Progenitor cell of endocrine pancreas (in vitro differentiated cells): ENCODE measurements at regions not wholly inside any gene's neighbourhood (a gene's known extent, or its start where the extent isn't known, plus 50 kb on each side); places are given as distances from the start of the nearest gene placed in this dataset.

Source experiments
- DNase-seq: peaks from one replicate; pipeline ENCODE4 v3.0.0; 2021; ENCODE audit warnings: low spot score; ENCODE audit not compliant: unreplicated experiment
- H3K27ac Mint-ChIP-seq: 2 replicates; pipeline ENCODE4 v1.8.0; 2021; ENCODE audit warnings: mild to moderate bottlenecking, moderate library complexity, mixed read lengths
- H3K27me3 Mint-ChIP-seq: 2 replicates; pipeline ENCODE4 v1.8.0; 2021; ENCODE audit warnings: mixed read lengths
- H3K36me3 Mint-ChIP-seq: 2 replicates; pipeline ENCODE4 v1.8.0; 2022; ENCODE audit warnings: mixed read lengths; ENCODE audit not compliant: insufficient read depth
- H3K4me1 Mint-ChIP-seq: 2 replicates; pipeline ENCODE4 v1.8.0; 2021; ENCODE audit warnings: low read depth, mixed read lengths
- H3K4me3 Mint-ChIP-seq: 2 replicates; pipeline ENCODE4 v1.8.0; 2021; ENCODE audit warnings: low read depth, mild to moderate bottlenecking, moderate library complexity, mixed read lengths
- H3K9me3 Mint-ChIP-seq: 2 replicates; pipeline ENCODE4 v1.8.0; 2021; ENCODE audit warnings: low read depth, mixed read lengths
- TF ChIP-seq, protein P1 (sequence below): fragments of 200-600 bp; sonication (generic); IDR thresholded peaks from one replicate; pipeline ENCODE4 v1.5.0; 2021; ENCODE audit warnings: antibody characterized with exemption, mild to moderate bottlenecking; ENCODE audit not compliant: unreplicated experiment

DNA sequence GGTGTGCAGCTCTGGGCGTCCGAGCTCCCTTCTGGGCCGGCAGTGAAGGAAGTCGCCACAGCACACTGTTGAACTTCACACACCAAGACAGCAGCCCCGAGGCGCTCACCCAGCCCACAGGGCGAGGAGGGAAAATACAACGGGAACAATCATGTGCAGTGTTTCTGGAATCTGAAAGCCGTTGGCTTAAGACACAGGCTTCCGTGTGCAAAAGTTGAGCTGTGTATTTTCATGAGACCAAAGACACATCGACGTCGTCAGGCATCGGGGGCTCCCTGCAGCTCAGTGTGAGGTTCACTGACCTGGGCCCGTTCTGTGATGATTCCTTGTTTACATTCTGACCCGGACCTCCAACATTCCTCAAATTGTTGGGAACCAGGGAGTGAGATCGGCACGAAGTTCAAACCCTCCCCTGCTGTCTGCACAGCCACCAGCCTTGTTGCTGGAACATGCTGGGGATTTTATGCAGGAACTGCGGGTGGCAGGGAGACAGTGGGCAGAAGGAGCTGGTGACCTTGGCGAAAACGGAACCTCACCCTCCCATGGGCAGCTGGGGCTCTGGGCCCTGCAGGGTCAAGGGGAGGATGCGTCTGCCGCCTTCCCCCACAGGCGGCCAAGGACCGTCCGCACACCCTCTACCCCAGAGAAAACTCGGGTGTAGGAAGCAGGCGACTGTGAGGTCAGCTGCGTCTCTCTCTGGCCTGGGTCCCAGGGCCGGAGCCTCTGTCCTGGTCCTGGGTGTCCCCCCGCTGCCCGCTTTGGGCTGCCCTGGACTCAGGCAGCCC, 72.2 kb downstream of the METRNL start:
- TF ChIP-seq, protein P1, sequence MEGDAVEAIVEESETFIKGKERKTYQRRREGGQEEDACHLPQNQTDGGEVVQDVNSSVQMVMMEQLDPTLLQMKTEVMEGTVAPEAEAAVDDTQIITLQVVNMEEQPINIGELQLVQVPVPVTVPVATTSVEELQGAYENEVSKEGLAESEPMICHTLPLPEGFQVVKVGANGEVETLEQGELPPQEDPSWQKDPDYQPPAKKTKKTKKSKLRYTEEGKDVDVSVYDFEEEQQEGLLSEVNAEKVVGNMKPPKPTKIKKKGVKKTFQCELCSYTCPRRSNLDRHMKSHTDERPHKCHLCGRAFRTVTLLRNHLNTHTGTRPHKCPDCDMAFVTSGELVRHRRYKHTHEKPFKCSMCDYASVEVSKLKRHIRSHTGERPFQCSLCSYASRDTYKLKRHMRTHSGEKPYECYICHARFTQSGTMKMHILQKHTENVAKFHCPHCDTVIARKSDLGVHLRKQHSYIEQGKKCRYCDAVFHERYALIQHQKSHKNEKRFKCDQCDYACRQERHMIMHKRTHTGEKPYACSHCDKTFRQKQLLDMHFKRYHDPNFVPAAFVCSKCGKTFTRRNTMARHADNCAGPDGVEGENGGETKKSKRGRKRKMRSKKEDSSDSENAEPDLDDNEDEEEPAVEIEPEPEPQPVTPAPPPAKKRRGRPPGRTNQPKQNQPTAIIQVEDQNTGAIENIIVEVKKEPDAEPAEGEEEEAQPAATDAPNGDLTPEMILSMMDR: no peak
- no peaks in the 10 kb centered on the region for H3K9me3 Mint-ChIP-seq
- H3K36me3 Mint-ChIP-seq: no peaks in the 10 kb centered on the region
- no peak overlapping the region for H3K4me3 Mint-ChIP-seq
- DNase-seq: no peak
- H3K27me3 Mint-ChIP-seq: peaks cover 23% of the 10 kb centered on the region
- peaks cover 6% of the 10 kb centered on the region for H3K4me1 Mint-ChIP-seq
- H3K27ac Mint-ChIP-seq: no peak overlapping the region

DNA sequence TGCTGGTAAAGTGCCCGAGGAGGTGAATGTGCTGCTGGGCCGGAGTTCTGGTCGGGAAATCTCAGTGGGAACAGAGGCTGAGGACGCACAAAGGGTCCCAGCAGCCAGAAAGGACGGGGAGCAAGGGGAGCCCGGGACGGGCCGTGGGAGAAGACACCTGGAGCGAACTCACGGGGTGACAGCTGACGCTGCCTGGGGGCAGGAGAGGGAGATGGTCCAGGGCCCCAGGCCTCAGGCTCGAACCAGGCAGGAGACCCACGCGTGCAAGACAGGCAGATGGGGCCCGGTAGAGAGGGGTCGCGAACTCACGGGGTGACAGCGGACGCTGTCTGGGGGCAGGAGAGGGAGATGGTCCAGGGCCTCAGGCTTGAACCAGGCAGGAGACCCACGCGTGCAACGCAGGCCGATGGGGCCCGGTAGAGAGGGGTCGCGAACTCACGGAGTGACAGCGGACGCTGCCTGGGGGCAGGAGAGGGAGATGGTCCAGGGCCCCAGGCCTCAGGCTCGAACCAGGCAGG, 72.9 kb downstream of the METRNL start:
- no peak overlapping the region for H3K4me3 Mint-ChIP-seq
- no peak overlapping the region for H3K27ac Mint-ChIP-seq
- no peak for DNase-seq
- TF ChIP-seq, protein P1: no peak
- peaks cover 6% of the 10 kb centered on the region for H3K4me1 Mint-ChIP-seq
- H3K9me3 Mint-ChIP-seq: no peaks in the 10 kb centered on the region
- peaks cover 21% of the 10 kb centered on the region for H3K27me3 Mint-ChIP-seq
- H3K36me3 Mint-ChIP-seq: no peaks in the 10 kb centered on the region

DNA sequence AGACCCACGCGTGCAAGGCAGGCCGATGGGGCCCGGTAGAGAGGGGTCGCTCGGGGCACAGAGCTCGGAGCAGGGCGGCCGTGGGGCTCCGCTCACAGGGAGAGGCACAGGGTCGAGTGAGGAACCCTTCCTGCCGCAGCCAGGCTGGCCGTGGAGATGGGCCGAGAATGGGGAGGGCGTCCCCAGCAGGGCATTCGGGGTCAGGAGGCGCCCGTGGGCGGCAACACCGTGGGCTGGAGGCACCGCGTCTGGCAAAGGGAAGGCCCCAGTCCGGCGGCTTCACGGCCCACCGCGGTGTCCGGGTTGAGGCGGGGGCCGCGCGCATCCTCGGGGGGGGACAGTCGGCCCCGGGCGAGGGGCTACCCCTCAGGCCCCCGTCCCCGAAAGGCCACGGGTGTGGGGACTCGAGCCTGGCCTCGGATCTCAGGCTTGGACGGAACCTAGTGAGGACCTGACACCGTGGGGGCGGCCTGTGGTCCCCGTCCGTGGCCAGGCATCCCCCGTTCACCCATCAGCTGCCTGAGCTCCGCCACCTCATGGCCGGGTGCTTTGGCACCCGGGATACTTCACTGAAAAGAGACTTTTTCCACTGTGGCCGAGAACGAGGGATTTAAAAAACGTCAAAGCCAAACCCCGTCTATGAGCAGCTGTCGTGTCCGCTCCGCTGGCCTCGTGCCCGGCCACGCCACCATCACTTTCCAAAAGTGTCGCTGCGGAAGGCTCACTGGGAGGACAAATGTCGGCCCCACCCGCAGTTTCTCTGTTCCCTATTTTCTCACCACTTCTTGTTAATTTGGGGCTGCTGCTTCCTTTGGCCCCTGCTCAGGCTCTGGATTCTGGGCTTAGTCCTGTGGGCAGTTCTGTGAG, 73.6 kb downstream of the METRNL start:
- no peak for DNase-seq
- TF ChIP-seq, protein P1: no peak
- Mint-ChIP-seq H3K27ac (no peak overlapping the region), H3K4me1 (peaks cover 6% of the 10 kb centered on the region), H3K4me3 (no peak overlapping the region), H3K27me3 (peaks cover 16% of the 10 kb centered on the region), H3K9me3 (no peaks in the 10 kb centered on the region), H3K36me3 (no peaks in the 10 kb centered on the region)

DNA sequence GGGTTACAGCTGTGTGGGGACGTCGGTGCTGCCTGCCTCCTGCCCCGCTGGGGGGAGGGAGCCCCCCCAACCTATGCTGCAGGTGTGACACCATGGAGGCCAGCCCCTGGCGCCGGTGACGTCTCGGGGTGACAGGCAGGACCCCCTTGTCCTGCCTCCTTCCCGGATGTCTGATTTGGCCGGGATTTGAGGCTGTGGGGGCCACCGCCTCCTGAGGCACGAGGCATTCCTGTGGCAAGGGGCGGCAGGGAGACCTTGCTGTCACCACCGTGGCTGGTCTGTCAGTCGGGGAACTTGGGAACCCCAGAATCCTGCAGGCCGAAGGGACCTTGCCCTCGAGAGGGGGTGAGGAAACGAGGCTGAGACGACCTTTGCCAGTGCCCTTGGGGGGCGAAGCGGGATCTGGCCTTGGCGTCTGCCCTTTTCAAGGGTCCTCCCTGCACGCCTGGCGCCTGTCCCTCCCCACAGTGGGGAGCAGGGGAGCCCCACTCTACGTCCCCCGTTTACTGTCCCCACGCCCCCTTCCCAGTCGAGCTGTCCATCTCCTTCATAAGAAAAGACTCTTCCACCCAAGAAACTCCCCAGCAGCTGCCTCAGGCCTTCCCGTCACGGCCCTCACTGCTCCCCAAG, 74.4 kb downstream of the METRNL start:
- no peaks in the 10 kb centered on the region for H3K36me3 Mint-ChIP-seq
- H3K9me3 Mint-ChIP-seq: no peaks in the 10 kb centered on the region
- no peak for DNase-seq
- TF ChIP-seq, protein P1: no peak
- H3K4me1 Mint-ChIP-seq: peaks cover 6% of the 10 kb centered on the region
- H3K4me3 Mint-ChIP-seq: no peak overlapping the region
- H3K27ac Mint-ChIP-seq: no peak overlapping the region
- H3K27me3 Mint-ChIP-seq: peaks cover 16% of the 10 kb centered on the region
